ENCODE measurements at regions not wholly inside any gene's neighbourhood (a gene's known extent, or its start where the extent isn't known, plus 50 kb on each side); places are given as distances from the start of the nearest gene placed in this dataset.
"Not testable (repeated sequence)": the region's sequence is repeated elsewhere in the genome, so short reads cannot be mapped to it uniquely, and the experiment has no call there.

DNA sequence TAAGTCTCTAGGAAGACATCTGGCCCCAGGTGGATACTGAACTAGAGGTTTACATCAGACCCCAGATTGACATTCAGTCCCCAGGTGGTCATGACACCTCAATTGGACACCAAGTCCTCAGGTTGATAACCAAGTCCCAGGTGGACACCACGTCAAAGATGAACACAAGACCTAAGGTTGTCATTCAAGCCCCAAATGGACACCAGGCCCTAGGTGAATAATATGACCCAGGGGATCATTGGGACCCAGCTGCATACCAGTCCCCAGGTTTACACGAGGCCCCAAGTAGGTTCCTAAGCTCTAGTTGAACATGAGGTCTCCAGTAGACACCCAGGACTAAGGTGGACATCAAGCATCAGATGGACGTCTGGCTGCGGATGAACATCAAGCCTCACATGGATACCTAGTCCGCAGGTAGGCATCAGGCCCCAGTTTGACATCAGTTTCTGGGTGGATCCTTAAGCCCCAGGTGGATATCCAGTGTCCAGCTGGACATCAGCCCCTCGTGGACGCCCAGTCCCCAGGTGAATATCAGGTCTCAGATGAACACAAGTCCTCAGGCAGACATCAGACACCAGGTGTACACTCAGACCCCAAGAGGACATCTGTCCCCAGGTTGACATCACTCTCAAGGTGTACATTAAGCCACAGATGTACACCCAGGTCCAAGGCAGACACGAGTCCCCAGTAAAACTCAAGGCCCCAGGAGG lies 1486.7 kb upstream of the TPTE start:
- POLR2A ChIA-PET; intact Hi-C loops (cut with micrococcal nuclease); CTCF ChIA-PET; H3K4me1 Mint-ChIP-seq (ENCODE audit: insufficient read depth, unreplicated experiment); BruUV-seq (replicated peaks); H3K27ac Mint-ChIP-seq (ENCODE audit: low read depth, unreplicated experiment); H3K27me3 Mint-ChIP-seq (ENCODE audit: insufficient read depth, unreplicated experiment); DNase-seq (ENCODE audit: unreplicated experiment); H3K36me3 Mint-ChIP-seq (ENCODE audit: insufficient read depth, unreplicated experiment); H3K4me3 Mint-ChIP-seq (ENCODE audit: unreplicated experiment); H3K9me3 Mint-ChIP-seq (ENCODE audit: unreplicated experiment): not testable (repeated sequence)

DNA sequence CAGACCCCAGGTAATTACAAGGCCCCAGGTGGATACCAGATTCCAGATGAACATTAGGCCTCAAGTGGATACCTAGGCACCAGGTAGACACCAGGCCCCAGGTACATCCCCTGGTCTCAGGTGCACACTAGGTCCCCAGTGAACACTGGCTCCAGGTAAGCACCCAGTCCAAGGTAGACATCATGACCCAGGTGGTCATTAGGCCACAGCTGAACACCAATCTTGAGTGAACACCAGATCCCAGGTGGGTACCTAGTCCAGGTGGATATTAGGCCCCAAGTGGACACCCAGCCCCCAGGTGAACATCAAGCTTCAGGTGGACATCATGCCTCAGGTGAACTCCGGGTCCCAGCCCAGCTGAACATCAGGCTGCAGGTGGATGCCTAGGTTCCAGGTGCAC lies 1486.2 kb upstream of the TPTE start:
- POLR2A ChIA-PET; H3K9me3 Mint-ChIP-seq (ENCODE audit: unreplicated experiment); BruUV-seq (replicated peaks); H3K36me3 Mint-ChIP-seq (ENCODE audit: insufficient read depth, unreplicated experiment); H3K4me3 Mint-ChIP-seq (ENCODE audit: unreplicated experiment); DNase-seq (ENCODE audit: unreplicated experiment); H3K27ac Mint-ChIP-seq (ENCODE audit: low read depth, unreplicated experiment); CTCF ChIA-PET; H3K4me1 Mint-ChIP-seq (ENCODE audit: insufficient read depth, unreplicated experiment); H3K27me3 Mint-ChIP-seq (ENCODE audit: insufficient read depth, unreplicated experiment); intact Hi-C loops (cut with micrococcal nuclease): not testable (repeated sequence)

DNA sequence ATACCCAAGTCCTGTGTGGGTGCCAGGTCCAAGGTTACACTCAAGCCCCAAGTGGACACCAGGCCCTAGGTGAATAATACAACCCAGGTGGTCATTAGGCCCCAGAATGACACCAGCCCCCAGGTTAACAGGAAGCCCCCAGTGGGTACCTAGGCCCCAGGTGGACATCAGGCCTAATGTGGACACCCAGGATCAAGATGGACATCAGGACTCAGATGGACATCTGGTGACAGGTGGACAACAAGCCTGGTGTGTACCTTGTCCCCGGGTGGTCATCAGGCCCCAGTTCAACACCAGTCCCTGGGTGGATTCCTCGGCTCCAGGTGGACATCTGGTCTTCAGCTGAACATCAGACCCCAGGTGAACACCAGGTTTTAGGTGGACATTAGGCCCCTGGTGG lies 1485.4 kb upstream of the TPTE start:
- H3K27ac Mint-ChIP-seq (ENCODE audit: low read depth, unreplicated experiment); H3K27me3 Mint-ChIP-seq (ENCODE audit: insufficient read depth, unreplicated experiment); CTCF ChIA-PET; H3K4me1 Mint-ChIP-seq (ENCODE audit: insufficient read depth, unreplicated experiment); DNase-seq (ENCODE audit: unreplicated experiment); H3K9me3 Mint-ChIP-seq (ENCODE audit: unreplicated experiment); POLR2A ChIA-PET; H3K36me3 Mint-ChIP-seq (ENCODE audit: insufficient read depth, unreplicated experiment); H3K4me3 Mint-ChIP-seq (ENCODE audit: unreplicated experiment); intact Hi-C loops (cut with micrococcal nuclease); BruUV-seq (replicated peaks): not testable (repeated sequence)

DNA sequence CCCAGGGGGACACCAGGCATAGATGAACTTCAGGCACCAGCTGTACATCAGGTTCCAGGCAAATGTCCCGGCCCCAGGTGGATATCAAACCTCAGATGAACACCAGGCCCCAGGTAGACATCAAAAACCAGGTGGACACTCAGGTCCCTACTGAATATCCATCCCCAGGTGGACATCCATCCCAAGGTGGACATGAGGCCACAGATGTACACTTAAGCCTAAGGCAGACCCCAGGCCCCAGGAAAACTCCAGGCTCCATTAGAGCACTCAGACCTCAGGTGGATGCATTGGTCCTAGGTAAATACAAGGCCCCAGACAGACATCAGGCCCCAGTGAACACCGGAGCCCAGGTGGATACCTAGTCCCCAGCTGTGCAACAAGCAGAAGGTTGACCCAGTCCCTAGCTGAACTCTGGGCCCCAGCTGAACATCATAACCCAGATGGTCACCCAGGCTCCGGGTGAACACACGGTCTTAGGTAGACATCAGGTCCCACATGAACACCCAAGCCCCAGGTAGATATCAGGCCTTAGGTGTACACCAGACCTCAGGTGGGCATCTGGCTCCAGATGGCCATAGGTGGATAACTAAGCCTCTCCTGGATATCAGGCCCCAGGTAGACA lies 1484.3 kb upstream of the TPTE start:
- H3K27ac Mint-ChIP-seq (ENCODE audit: low read depth, unreplicated experiment); POLR2A ChIA-PET; DNase-seq (ENCODE audit: unreplicated experiment); H3K4me3 Mint-ChIP-seq (ENCODE audit: unreplicated experiment); H3K9me3 Mint-ChIP-seq (ENCODE audit: unreplicated experiment); H3K36me3 Mint-ChIP-seq (ENCODE audit: insufficient read depth, unreplicated experiment); intact Hi-C loops (cut with micrococcal nuclease); BruUV-seq (replicated peaks); H3K4me1 Mint-ChIP-seq (ENCODE audit: insufficient read depth, unreplicated experiment); CTCF ChIA-PET; H3K27me3 Mint-ChIP-seq (ENCODE audit: insufficient read depth, unreplicated experiment): not testable (repeated sequence)

DNA sequence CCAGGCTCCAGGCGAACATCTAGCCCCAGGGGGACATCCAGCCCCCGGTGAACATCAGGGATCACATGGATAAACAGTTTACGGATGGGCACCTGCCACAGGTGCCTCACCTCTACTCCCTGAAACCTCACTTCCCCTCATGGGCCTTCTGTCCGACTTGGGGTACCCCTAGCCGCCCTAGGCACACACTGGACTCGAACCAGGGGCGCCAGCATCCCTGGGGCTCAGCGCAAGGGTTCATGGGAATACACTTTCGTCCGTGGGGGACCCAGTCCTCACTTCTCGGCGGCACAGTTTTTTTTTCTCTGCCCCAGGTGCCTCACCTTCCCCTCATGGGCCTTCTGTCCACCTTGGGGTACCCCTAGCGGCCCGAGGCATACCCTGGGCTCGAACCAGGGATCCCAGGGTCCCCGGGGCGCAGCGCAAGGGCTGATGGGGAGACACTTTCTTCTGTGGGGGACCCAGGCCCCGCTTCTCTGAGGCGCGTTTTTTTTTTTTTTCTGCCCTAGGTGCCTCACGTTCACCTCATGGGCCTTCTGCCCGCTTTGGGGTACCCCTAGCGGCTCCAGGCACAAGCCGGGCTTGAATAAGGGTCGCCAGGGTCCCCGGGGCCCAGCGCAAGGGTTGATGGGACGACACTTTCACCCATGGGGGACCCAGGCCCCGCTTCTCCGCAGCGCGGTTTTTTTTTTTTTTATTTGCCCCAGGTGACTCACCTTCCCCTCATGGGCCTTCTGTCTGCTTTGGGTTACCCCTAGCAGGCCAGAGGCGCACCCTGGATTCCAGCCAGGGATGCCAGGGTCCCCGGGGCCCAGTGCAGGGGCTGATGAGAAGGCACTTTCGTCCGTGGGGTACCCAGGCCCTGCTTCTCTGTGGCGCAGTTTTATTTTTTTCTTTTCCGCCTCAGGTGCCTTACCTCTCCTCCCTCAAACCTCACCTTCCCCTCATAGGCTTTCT lies 1483.5 kb upstream of the TPTE start:
- H3K27ac Mint-ChIP-seq (ENCODE audit: low read depth, unreplicated experiment); H3K4me3 Mint-ChIP-seq (ENCODE audit: unreplicated experiment); intact Hi-C loops (cut with micrococcal nuclease); H3K9me3 Mint-ChIP-seq (ENCODE audit: unreplicated experiment); H3K4me1 Mint-ChIP-seq (ENCODE audit: insufficient read depth, unreplicated experiment); H3K36me3 Mint-ChIP-seq (ENCODE audit: insufficient read depth, unreplicated experiment); POLR2A ChIA-PET; H3K27me3 Mint-ChIP-seq (ENCODE audit: insufficient read depth, unreplicated experiment); DNase-seq (ENCODE audit: unreplicated experiment); BruUV-seq (replicated peaks); CTCF ChIA-PET: not testable (repeated sequence)

DNA sequence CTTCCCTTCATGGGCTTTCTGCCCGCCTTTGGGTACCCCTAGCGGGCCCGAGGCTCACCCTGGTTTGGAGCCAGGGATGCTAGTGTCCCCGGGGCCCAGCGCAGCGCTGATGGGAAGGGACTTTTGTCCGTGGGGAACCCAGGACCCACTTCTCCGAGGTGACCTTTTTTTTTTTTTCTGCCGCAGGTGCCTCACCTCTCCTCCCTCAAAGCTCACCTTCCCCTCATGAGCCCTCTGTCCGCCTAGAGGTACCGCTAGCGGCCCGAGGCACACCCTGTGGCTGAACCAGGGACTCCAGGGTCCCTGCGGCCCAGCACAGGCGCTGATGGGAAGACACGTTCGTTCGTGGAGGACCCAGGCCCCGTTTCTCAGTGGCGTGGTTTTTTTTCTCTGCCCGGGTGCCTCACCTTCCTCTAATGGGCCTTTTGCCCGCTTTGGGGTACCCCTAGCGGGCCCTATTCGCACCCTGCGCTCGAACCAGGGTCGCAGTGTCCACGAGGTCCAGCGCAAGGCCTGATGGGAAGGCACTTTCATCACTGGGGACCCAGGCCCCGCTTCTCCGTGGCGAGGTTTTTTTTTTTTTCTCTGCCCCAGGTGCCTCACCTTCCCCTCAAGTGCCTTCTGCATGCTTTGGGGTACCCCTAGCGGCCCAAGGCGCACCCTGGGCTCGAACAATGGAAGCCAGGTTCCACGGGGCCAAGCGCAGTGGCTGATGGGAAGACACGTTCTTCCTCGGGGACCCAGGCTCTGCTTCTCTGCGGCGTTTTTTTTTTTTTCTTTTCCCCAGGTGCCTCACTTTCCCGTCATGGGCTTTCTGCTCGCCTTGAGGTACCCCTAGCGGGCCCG lies 1481.6 kb upstream of the TPTE start:
- intact Hi-C loops (cut with micrococcal nuclease); H3K9me3 Mint-ChIP-seq (ENCODE audit: unreplicated experiment); POLR2A ChIA-PET; H3K4me1 Mint-ChIP-seq (ENCODE audit: insufficient read depth, unreplicated experiment); H3K27me3 Mint-ChIP-seq (ENCODE audit: insufficient read depth, unreplicated experiment); H3K4me3 Mint-ChIP-seq (ENCODE audit: unreplicated experiment); H3K36me3 Mint-ChIP-seq (ENCODE audit: insufficient read depth, unreplicated experiment); CTCF ChIA-PET; H3K27ac Mint-ChIP-seq (ENCODE audit: low read depth, unreplicated experiment); DNase-seq (ENCODE audit: unreplicated experiment); BruUV-seq (replicated peaks): not testable (repeated sequence)

DNA sequence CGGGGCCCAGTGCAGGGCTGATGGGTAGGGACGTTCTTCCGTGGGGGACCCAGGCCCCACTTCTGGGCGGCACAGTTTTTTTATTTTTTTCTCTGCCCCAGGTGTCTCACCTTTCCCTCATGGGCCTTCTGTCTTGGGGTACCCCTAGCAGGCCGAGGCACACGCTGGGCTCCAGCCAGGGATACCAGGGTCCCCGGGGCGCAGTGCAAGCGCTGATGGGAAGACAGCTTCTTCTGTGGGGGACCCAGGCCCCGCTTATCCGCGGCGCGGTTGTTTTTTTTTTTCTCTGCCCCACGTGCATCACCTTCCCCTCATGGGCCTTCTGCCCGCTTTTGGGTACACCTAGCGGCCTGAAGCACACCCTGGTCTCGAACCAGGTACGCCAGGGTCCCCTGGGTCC lies 1481.0 kb upstream of the TPTE start:
- intact Hi-C loops (cut with micrococcal nuclease); DNase-seq (ENCODE audit: unreplicated experiment); H3K4me3 Mint-ChIP-seq (ENCODE audit: unreplicated experiment); POLR2A ChIA-PET; BruUV-seq (replicated peaks); H3K27ac Mint-ChIP-seq (ENCODE audit: low read depth, unreplicated experiment); H3K4me1 Mint-ChIP-seq (ENCODE audit: insufficient read depth, unreplicated experiment); H3K27me3 Mint-ChIP-seq (ENCODE audit: insufficient read depth, unreplicated experiment); H3K9me3 Mint-ChIP-seq (ENCODE audit: unreplicated experiment); CTCF ChIA-PET; H3K36me3 Mint-ChIP-seq (ENCODE audit: insufficient read depth, unreplicated experiment): not testable (repeated sequence)

DNA sequence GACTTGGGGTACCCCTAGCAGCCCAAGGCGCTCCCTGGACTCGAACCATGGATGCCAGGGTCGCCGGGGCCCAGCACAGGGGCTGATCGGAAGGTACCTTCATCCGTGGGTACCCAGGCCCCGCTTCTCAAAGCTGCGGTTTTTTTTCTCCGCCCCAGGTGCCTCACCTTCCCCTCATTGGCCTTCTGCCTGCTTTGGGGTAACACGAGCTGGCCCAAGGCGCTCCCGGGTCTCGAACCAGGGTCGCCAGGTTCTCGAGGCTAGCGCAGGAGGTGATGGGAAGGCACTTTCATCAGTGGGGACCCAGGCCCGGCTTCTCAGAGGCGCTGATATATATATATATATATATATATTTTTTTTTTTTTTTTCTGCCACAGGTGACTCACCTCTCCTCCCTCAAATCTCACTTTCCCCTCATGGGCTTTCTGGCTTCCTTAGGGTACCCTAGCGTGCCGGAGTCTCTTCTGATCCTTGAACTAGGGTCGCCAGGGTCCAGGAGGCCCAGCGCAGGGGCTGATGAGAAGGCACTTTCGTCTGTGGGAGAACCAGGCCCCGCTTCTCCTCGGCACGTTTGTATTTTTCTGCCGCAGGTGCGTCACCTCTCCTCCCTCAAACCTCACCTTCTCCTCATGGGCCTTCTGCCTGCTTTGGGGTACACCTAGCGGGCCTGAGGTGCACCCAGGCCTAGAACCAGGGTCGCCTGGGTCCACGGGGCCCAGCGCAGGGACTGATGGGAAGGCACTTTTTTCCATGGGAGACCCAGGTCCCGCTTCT lies 1480.0 kb upstream of the TPTE start:
- POLR2A ChIA-PET; DNase-seq (ENCODE audit: unreplicated experiment); H3K27ac Mint-ChIP-seq (ENCODE audit: low read depth, unreplicated experiment); H3K9me3 Mint-ChIP-seq (ENCODE audit: unreplicated experiment); H3K36me3 Mint-ChIP-seq (ENCODE audit: insufficient read depth, unreplicated experiment); intact Hi-C loops (cut with micrococcal nuclease); H3K4me1 Mint-ChIP-seq (ENCODE audit: insufficient read depth, unreplicated experiment); H3K27me3 Mint-ChIP-seq (ENCODE audit: insufficient read depth, unreplicated experiment); BruUV-seq (replicated peaks); H3K4me3 Mint-ChIP-seq (ENCODE audit: unreplicated experiment); CTCF ChIA-PET: not testable (repeated sequence)
